ENCODE measurements at regions not wholly inside any gene's neighbourhood (a gene's known extent, or its start where the extent isn't known, plus 50 kb on each side); places are given as distances from the start of the nearest gene placed in this dataset.

GRCh38 chr2:37555457-37555856 lies 116.0 kb downstream of the CDC42EP3 start:
- no peak overlapping the region for H3K4me3 ChIP-seq (ENCODE audit: control insufficient read depth, low read depth, low read length)
- no peak for DNase-seq (ENCODE audit: low read depth)
- no peak for TF ChIP-seq CTCF (conservative IDR thresholded peaks at IDR 0.05; ENCODE audit: control insufficient read depth, insufficient read depth, low read depth, low read length)

- H3K4me3 ChIP-seq (ENCODE audit: control insufficient read depth, low read depth, low read length) = no peak overlapping the region
- TF ChIP-seq CTCF (conservative IDR thresholded peaks at IDR 0.05; ENCODE audit: control insufficient read depth, insufficient read depth, low read depth, low read length) = no peak
- no peak for DNase-seq (ENCODE audit: low read depth)
Observed at GRCh38 chr2:37556256-37556655, 115.2 kb downstream of the CDC42EP3 start.

DNA sequence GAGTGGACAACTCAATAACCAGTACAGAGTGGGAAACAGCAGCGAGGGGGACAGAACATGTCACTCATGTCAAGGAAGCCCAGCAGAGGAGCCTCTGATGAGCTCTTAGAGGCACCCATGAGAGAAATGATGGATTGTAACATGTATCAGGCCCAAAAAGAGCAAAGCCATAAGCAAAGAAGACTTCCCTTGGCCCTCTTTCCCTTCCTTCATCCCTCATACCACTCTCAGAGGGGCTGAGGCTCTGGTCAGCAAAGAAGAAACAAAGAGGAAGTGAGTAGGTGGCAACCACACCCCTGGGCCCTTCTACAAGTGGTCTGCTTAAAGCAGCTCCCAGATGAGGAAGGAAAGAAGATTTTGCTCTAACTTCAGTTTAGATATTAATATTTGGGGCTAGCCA lies 112.8 kb downstream of the CDC42EP3 start:
- no peak for TF ChIP-seq CTCF (conservative IDR thresholded peaks at IDR 0.05; ENCODE audit: control insufficient read depth, insufficient read depth, low read depth, low read length)
- no peak for DNase-seq (ENCODE audit: low read depth)
- H3K4me3 ChIP-seq (ENCODE audit: control insufficient read depth, low read depth, low read length) = no peak overlapping the region

DNA sequence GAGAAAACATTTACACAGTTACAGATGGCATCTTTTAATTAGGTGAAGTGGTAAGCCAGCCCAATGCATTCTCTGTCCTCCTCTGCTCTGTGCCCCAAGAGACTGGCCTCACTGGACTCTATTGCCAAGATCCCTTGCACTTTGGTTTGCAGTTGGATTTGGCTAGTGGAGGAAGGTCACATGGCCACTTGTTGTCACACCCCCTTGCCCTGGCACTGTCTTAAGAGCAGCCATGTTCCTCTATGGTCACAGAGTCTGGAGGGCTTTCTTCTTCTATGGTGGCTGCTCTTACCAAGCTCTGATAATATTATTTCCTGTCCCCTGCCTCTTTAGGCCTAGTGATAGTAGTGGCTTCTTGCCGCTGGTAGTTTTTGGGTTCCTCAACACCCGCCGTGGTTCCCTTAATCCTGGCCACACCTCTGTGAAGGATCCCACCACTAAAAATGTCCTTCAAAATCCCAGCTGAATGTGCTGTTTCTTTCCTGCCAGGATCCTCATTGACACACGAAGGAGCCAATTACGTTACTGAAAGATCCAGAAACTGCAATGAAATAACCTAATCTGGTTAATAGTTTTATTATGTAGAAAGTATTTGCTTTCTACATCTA lies 111.1 kb downstream of the CDC42EP3 start:
- no peak overlapping the region for H3K4me3 ChIP-seq (ENCODE audit: control insufficient read depth, low read depth, low read length)
- no peak for DNase-seq (ENCODE audit: low read depth)
- no peak for TF ChIP-seq CTCF (conservative IDR thresholded peaks at IDR 0.05; ENCODE audit: control insufficient read depth, insufficient read depth, low read depth, low read length)

DNA sequence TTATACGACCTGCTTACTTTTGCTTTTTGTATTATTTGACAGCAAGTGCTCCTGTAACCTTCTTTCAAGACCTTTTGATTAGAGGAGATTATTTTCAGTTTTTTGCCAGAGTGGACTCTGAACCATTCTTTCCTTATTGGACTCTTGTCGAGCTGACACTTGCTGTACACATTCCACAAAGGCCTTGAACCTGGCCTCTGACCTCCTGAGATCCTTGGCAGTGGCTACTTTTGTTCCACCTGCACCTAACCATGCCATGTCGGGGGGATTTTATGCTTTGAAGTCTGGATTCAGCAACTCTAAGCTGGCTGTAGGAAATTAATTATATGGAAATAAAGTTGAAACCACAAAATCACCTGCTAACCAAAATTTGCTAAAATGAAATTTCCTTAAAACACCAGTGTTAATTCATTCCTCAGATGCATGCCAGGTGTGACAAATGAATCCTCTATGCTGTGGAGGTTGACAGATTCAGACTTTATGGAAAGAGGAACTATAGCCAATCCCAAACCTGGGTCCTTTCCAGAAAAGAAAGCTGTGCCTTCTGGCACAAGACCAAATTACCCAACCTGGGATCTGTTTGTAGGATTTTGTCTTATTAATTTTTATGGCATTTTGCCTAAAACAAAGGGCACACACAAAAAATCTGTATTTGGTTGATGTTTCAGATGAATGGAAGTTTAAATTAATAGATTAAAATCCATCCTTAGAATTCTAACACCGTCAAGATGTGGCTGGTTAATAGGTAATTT lies 110.4 kb downstream of the CDC42EP3 start:
- no peak overlapping the region for H3K4me3 ChIP-seq (ENCODE audit: control insufficient read depth, low read depth, low read length)
- no peak for DNase-seq (ENCODE audit: low read depth)
- no peak for TF ChIP-seq CTCF (conservative IDR thresholded peaks at IDR 0.05; ENCODE audit: control insufficient read depth, insufficient read depth, low read depth, low read length)

DNA sequence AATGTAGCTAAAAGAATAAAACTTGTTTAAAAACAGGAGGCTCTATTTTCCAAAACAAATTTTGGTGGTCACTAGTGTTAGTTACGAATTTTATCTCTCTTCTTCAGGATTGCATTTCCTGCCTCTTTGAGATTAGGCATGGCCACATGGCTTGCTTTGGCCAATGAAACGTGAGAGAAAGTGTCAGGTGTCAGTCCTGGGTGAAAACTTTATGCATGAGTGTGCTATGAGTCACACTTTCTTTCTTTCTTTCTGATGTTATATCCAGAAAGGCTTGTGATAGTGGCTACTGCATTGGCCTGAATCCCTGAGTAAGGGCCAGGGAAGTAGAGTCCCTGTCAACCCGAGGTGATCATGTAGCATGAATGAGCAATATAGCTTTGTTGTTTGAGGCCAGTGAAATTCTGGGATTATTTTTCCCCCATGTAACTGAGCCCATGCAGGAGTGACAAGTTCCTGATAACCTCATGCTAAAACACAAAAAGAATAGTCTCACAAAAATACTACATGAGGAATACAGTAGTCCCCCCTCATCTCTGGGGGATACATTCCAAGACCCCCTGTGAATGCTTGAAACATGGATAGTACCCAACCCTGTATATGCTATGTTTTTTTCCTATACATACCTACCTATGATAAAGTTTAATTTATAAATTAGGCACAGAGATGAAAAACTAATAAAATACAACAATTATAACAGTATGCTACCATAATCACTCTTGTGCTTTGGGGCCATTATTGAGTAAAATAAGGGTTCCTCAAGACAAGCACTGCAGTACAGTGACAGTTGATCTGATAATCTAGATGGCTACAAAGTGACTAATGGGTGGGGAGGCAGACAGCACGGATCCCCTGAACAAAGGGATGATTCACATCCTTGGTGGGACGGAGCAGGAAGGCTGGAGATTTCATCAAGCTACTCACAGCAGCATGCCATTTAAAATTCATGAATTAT lies 109.5 kb downstream of the CDC42EP3 start:
- no peak overlapping the region for H3K4me3 ChIP-seq (ENCODE audit: control insufficient read depth, low read depth, low read length)
- TF ChIP-seq CTCF (conservative IDR thresholded peaks at IDR 0.05; ENCODE audit: control insufficient read depth, insufficient read depth, low read depth, low read length) = no peak
- DNase-seq (ENCODE audit: low read depth) = peak; percentile 91

Measured in fibroblast of mammary gland (primary cell).